Lower leg skin (tissue), 3 donors: ENCODE measurements at regions not wholly inside any gene's neighbourhood (a gene's known extent, or its start where the extent isn't known, plus 50 kb on each side); places are given as distances from the start of the nearest gene placed in this dataset.

Experiments used
- POLR2A ChIP-seq, 2 donors: fragments of 450-650 bp; IDR thresholded peaks; one replicate each; pipeline ENCODE4 v1.6.1; 2016 to 2017; ENCODE audit warnings: antibody characterized with exemption in 2 of 2, mild to moderate bottlenecking in 1 of 2, moderate library complexity in 1 of 2
- TF ChIP-seq, protein P1 (sequence below), 3 donors: fragments of 450-650 bp; IDR thresholded peaks; one replicate each; pipeline ENCODE4 v1.5.1; 2016; ENCODE audit warnings: antibody characterized with exemption in 3 of 3, mild to moderate bottlenecking in 3 of 3, moderate library complexity in 2 of 3

DNA sequence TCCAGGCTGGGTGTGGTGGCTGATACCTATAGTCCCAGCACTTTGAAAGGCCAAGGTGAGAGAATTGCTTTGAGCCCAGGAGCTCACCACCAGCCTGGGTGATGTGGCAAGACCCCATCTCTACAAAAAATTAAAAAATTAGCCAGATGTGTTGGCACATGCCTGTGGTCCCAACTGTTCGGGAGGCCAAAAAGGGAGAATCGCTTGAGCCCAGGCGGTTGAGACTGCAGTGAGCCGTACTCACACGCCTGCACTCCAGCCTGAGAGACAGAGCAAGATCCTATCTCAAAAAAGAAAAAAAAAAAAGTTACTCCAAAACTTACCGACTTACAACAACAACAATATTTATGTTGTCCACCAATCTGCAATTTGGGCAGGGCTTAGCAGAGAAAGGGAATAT is 178.0 kb upstream of the FN1 start:
- no peak for TF ChIP-seq POLR2A (IDR thresholded peaks at IDR 0.05)
- TF ChIP-seq, protein P1, sequence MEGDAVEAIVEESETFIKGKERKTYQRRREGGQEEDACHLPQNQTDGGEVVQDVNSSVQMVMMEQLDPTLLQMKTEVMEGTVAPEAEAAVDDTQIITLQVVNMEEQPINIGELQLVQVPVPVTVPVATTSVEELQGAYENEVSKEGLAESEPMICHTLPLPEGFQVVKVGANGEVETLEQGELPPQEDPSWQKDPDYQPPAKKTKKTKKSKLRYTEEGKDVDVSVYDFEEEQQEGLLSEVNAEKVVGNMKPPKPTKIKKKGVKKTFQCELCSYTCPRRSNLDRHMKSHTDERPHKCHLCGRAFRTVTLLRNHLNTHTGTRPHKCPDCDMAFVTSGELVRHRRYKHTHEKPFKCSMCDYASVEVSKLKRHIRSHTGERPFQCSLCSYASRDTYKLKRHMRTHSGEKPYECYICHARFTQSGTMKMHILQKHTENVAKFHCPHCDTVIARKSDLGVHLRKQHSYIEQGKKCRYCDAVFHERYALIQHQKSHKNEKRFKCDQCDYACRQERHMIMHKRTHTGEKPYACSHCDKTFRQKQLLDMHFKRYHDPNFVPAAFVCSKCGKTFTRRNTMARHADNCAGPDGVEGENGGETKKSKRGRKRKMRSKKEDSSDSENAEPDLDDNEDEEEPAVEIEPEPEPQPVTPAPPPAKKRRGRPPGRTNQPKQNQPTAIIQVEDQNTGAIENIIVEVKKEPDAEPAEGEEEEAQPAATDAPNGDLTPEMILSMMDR (IDR thresholded peaks at IDR 0.05) = no peak
